ENCODE measurements at regions not wholly inside any gene's neighbourhood (a gene's known extent, or its start where the extent isn't known, plus 50 kb on each side); places are given as distances from the start of the nearest gene placed in this dataset.
"Not testable (repeated sequence)": the region's sequence is repeated elsewhere in the genome, so short reads cannot be mapped to it uniquely, and the experiment has no call there.

- no peak for DNase-seq
Measured at GRCh38 chr5:101455048-101455447, 552.0 kb upstream of the ST8SIA4 start.

GRCh38 chr5:101442281-101442680 is 539.2 kb upstream of the ST8SIA4 start:
- not testable (repeated sequence) for DNase-seq

- DNase-seq, result no peak
Measured at GRCh38 chr5:101440173-101440572, 537.1 kb upstream of the ST8SIA4 start.

GRCh38 chr5:101437351-101437750 is 534.3 kb upstream of the ST8SIA4 start:
- no peak for DNase-seq

GRCh38 chr5:101435768-101436167 is 532.7 kb upstream of the ST8SIA4 start:
- DNase-seq, result no peak

GRCh38 chr5:101431201-101431600 is 528.1 kb upstream of the ST8SIA4 start:
- DNase-seq, result no peak

- no peak for DNase-seq
Measured at GRCh38 chr5:101430551-101430950, 527.5 kb upstream of the ST8SIA4 start.

GRCh38 chr5:101429241-101429640 is 526.2 kb upstream of the ST8SIA4 start:
- no peak for DNase-seq

GRCh38 chr5:101425339-101425859 is 522.3 kb upstream of the ST8SIA4 start:
- no peak for DNase-seq

- DNase-seq, result peak; percentile 81
Measured at GRCh38 chr5:101424530-101425175, 521.6 kb upstream of the ST8SIA4 start.

- peak; percentile 5 for DNase-seq
Measured at GRCh38 chr5:101418713-101419118, 515.6 kb upstream of the ST8SIA4 start.

GRCh38 chr5:101404531-101404930 is 501.4 kb upstream of the ST8SIA4 start:
- DNase-seq, result no peak

- no peak for DNase-seq
Measured at GRCh38 chr5:101393795-101394450, 490.8 kb upstream of the ST8SIA4 start.

- peak; percentile 16 for DNase-seq
Measured at GRCh38 chr5:101390151-101390908, 487.2 kb upstream of the ST8SIA4 start.

GRCh38 chr5:101385276-101385675 is 482.2 kb upstream of the ST8SIA4 start:
- no peak for DNase-seq

GRCh38 chr5:101370181-101370580 is 467.1 kb upstream of the ST8SIA4 start:
- DNase-seq, result no peak

- DNase-seq, result no peak
Measured at GRCh38 chr5:101364469-101364868, 461.4 kb upstream of the ST8SIA4 start.

GRCh38 chr5:101362067-101362466 is 459.0 kb upstream of the ST8SIA4 start:
- no peak for DNase-seq

- DNase-seq, result no peak
Measured at GRCh38 chr5:101346906-101347305, 443.8 kb upstream of the ST8SIA4 start.

- DNase-seq, result no peak
Measured at GRCh38 chr5:101346447-101346846, 443.4 kb upstream of the ST8SIA4 start.

GRCh38 chr5:101338226-101338625 is 435.1 kb upstream of the ST8SIA4 start:
- DNase-seq, result no peak

GRCh38 chr5:101327816-101328215 is 424.7 kb upstream of the ST8SIA4 start:
- DNase-seq, result no peak

- DNase-seq, result no peak
Measured at GRCh38 chr5:101326766-101327165, 423.7 kb upstream of the ST8SIA4 start.

GRCh38 chr5:101316401-101316800 is 413.3 kb upstream of the ST8SIA4 start:
- not testable (repeated sequence) for DNase-seq

Measured in DMS153 (cell line).